OCI-LY7 (cell line): ENCODE measurements at regions not wholly inside any gene's neighbourhood (a gene's known extent, or its start where the extent isn't known, plus 50 kb on each side); places are given as distances from the start of the nearest gene placed in this dataset.

ENCODE experiments used
- BruUV-seq: library from RNA; stranded (reverse); fragments of 400-500 nt; replicated peaks from 2 replicates; lab custom pipeline; 2021; lab: Mats Ljungman, UMichigan
- CTCF ChIA-PET: fragments of 300-600 bp; sonication (Branson Sonifier 250); formaldehyde crosslinking; loops from one replicate; lab custom pipeline; 2022; ENCODE audit warnings: antibody characterized with exemption; ENCODE audit not compliant: unreplicated experiment; lab: Charles Lee
- POLR2A ChIA-PET: fragments of 300-600 bp; sonication (Branson Sonifier 250); formaldehyde crosslinking; loops from one replicate; lab custom pipeline; 2022; ENCODE audit warnings: antibody characterized with exemption; lab: Charles Lee
- DNase-seq: peaks from one replicate; pipeline ENCODE4 v3.0.0-alpha.2; 2015; ENCODE audit warnings: low spot score
- H2AFZ ChIP-seq: fragments of 200-600 bp; sonication (generic), shearing (Covaris generic); 2 replicates; pipeline ENCODE4 v1.6.1; 2014; ENCODE audit warnings: mild to moderate bottlenecking, antibody characterized with exemption, low read length, moderate library complexity
- H3K27ac ChIP-seq: fragments of 200-600 bp; sonication (generic); 2 replicates; pipeline ENCODE4 v1.5.1; 2014; ENCODE audit warnings: mixed run types, low read depth, mild to moderate bottlenecking, moderate library complexity, low read length, inconsistent platforms; ENCODE audit not compliant: poor library complexity, severe bottlenecking
- H3K36me3 ChIP-seq: fragments of 200-600 bp; sonication (generic); 2 replicates; pipeline ENCODE4 v1.6.1; 2014; ENCODE audit warnings: mild to moderate bottlenecking, antibody characterized with exemption, low read length, moderate library complexity, mixed read lengths; ENCODE audit not compliant: insufficient read depth
- H3K4me1 ChIP-seq: fragments of 200-600 bp; sonication (generic); 2 replicates; pipeline ENCODE4 v1.5.1; 2014; ENCODE audit warnings: mild to moderate bottlenecking, low read length; ENCODE audit not compliant: insufficient read depth, poor library complexity, severe bottlenecking
- H3K4me2 ChIP-seq: fragments of 200-600 bp; sonication (generic); 2 replicates; pipeline ENCODE4 v1.6.1; 2014; ENCODE audit warnings: mild to moderate bottlenecking, low read length
- H3K4me3 ChIP-seq: fragments of 200-600 bp; sonication (generic); 2 replicates; pipeline ENCODE4 v1.5.1; 2014; ENCODE audit warnings: mild to moderate bottlenecking, low read depth, low read length; ENCODE audit not compliant: poor library complexity, severe bottlenecking
- H3K79me2 ChIP-seq: fragments of 200-600 bp; sonication (generic); 2 replicates; pipeline ENCODE4 v1.6.1; 2016; ENCODE audit warnings: low read depth, mild to moderate bottlenecking, low read length, moderate library complexity, mixed read lengths; ENCODE audit not compliant: insufficient read depth
- H3K9me2 ChIP-seq: fragments of 200-600 bp; sonication (generic); 2 replicates; pipeline ENCODE4 v1.6.1; 2016; ENCODE audit warnings: mild to moderate bottlenecking, low read length, mixed read lengths; ENCODE audit not compliant: insufficient read depth
- H3K9me3 ChIP-seq: fragments of 200-600 bp; sonication (generic); 2 replicates; pipeline ENCODE4 v1.6.1; 2014; ENCODE audit warnings: mild to moderate bottlenecking, mixed run types, low read length, mixed read lengths
- H4K20me1 ChIP-seq: fragments of 200-600 bp; sonication (generic); 2 replicates; pipeline ENCODE4 v1.6.1; 2014; ENCODE audit warnings: mild to moderate bottlenecking, antibody characterized with exemption, low read length, moderate library complexity, mixed read lengths; ENCODE audit not compliant: insufficient read depth
- EZH2phosphoT487 ChIP-seq: fragments of 200-600 bp; sonication (generic); IDR thresholded peaks from 2 replicates; pipeline ENCODE4 v1.6.1; 2018; ENCODE audit warnings: low read depth, borderline replicate concordance, mild to moderate bottlenecking, mixed run types, antibody characterized with exemption, low read length, moderate library complexity, mixed read lengths
- intact Hi-C: fragments of 100-400 bp; cut with micrococcal nuclease; formaldehyde crosslinking; loops from one replicate; pipeline ENCODE4 v1.10.0; 2022; ENCODE audit not compliant: unreplicated experiment
- TF ChIP-seq, protein P1 (sequence below): fragments of 200-600 bp; sonication (generic); conservative IDR thresholded peaks from 2 replicates; pipeline ENCODE4 v1.5.1; 2014; ENCODE audit warnings: mild to moderate bottlenecking, antibody characterized with exemption, low read length, moderate library complexity, mixed read lengths

- no peak overlapping the region for H2AFZ ChIP-seq
- no peaks in the 10 kb centered on the region for H3K9me2 ChIP-seq
- intact Hi-C loops: no loop called here
- H3K4me2 ChIP-seq: no peak overlapping the region
- no peaks in the 10 kb centered on the region for H4K20me1 ChIP-seq
- ChIA-PET POLR2A (no interaction called here), CTCF (no interaction called here)
- BruUV-seq: no TSS peak
- DNase-seq: no peak
- H3K27ac ChIP-seq: no peak overlapping the region
- no peaks in the 10 kb centered on the region for H3K4me1 ChIP-seq
- TF ChIP-seq, protein P1, sequence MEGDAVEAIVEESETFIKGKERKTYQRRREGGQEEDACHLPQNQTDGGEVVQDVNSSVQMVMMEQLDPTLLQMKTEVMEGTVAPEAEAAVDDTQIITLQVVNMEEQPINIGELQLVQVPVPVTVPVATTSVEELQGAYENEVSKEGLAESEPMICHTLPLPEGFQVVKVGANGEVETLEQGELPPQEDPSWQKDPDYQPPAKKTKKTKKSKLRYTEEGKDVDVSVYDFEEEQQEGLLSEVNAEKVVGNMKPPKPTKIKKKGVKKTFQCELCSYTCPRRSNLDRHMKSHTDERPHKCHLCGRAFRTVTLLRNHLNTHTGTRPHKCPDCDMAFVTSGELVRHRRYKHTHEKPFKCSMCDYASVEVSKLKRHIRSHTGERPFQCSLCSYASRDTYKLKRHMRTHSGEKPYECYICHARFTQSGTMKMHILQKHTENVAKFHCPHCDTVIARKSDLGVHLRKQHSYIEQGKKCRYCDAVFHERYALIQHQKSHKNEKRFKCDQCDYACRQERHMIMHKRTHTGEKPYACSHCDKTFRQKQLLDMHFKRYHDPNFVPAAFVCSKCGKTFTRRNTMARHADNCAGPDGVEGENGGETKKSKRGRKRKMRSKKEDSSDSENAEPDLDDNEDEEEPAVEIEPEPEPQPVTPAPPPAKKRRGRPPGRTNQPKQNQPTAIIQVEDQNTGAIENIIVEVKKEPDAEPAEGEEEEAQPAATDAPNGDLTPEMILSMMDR: no peak
- TF ChIP-seq EZH2phosphoT487: no peak
- no peaks in the 10 kb centered on the region for H3K79me2 ChIP-seq
- H3K4me3 ChIP-seq: no peak overlapping the region
- no peaks in the 10 kb centered on the region for H3K36me3 ChIP-seq
- H3K9me3 ChIP-seq: no peaks in the 10 kb centered on the region
These were observed 57.6 kb upstream of the NEDD9 start for GRCh38 chr6:11290027-11290426.

DNA sequence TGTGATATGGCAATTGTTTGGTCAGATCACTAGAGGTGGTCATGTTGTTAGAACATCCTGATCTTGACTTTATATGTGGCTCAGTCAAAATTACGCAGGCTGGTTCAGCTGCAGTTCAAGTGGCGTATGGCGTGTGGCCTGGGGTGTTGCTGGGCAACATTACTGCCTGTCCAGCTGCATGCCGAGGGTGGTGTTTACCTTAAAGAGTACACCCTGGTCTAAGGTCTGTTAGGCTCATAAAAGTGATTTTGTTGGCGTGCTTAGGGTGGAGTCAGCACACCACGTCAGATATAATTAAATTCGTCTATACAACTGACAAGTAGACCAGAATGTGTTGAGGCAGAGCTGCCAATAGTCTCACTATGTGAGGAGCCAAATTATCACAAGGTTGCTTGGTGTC, 55.6 kb upstream of the NEDD9 start:
- DNase-seq: no peak
- BruUV-seq: no TSS peak
- Histone ChIP-seq H3K4me3 (no peak overlapping the region), H2AFZ (no peak overlapping the region), H3K4me2 (no peak overlapping the region), H3K27ac (no peak overlapping the region), H4K20me1 (no peaks in the 10 kb centered on the region), H3K4me1 (no peaks in the 10 kb centered on the region), H3K9me2 (no peaks in the 10 kb centered on the region), H3K36me3 (no peaks in the 10 kb centered on the region), H3K79me2 (no peaks in the 10 kb centered on the region), H3K9me3 (no peaks in the 10 kb centered on the region)
- intact Hi-C loops: no loop called here
- TF ChIP-seq, protein P1: no peak
- TF ChIP-seq EZH2phosphoT487: no peak
- ChIA-PET POLR2A (no interaction called here), CTCF (no interaction called here)

DNA sequence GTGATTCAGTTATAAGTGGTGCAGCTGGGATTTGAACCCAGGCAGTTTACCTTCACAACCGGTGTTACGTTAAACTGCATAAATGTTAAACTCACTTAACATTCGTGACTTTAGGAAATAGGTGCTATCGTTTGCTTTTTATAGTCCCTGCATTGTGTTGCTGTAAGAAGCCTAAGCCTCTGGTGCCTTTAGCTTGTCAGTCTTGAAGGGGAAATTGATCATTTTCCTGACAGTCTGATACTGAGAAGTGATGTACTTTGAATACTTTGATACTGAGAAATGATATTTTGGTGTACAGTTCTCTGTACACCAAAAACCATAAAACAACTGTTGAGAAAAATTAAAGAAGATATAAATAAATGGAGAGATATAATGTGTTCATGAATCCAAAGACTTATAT, 52.5 kb upstream of the NEDD9 start:
- Histone ChIP-seq H3K9me2 (no peaks in the 10 kb centered on the region), H4K20me1 (no peaks in the 10 kb centered on the region), H3K36me3 (no peaks in the 10 kb centered on the region), H3K79me2 (no peaks in the 10 kb centered on the region), H2AFZ (no peak overlapping the region), H3K4me3 (no peak overlapping the region), H3K4me2 (no peak overlapping the region), H3K9me3 (no peaks in the 10 kb centered on the region), H3K27ac (no peak overlapping the region), H3K4me1 (no peaks in the 10 kb centered on the region)
- no peak for DNase-seq
- ChIA-PET CTCF (no interaction called here), POLR2A (interaction anchor here (0.7 to 1.4 kb wide), 2 partner anchors 8 to 21 kb away, joined by 4 to 5 read pairs; no protein-coding TSS in a partner anchor)
- TF ChIP-seq EZH2phosphoT487: no peak
- TF ChIP-seq, protein P1: no peak
- BruUV-seq: no TSS peak
- intact Hi-C loops: no loop called here
